GM18498 (cell line): ENCODE measurements at regions not wholly inside any gene's neighbourhood (a gene's known extent, or its start where the extent isn't known, plus 50 kb on each side); places are given as distances from the start of the nearest gene placed in this dataset.

Experiments used
- ATAC-seq: cut with Tn5 transposase; IDR thresholded peaks from one replicate; pipeline ENCODE4 v1.9.1; 2021; ENCODE audit warnings: mild to moderate bottlenecking, moderate library complexity; ENCODE audit not compliant: unreplicated experiment

GRCh38 chr6:126285871-126286365, 54.0 kb upstream of the CENPW start:
- ATAC-seq: no peak
